Islet of Langerhans (tissue), 1 donor: ENCODE measurements at regions not wholly inside any gene's neighbourhood (a gene's known extent, or its start where the extent isn't known, plus 50 kb on each side); places are given as distances from the start of the nearest gene placed in this dataset.

Experiments used
- FAIRE-seq: peaks from one replicate; lab custom pipeline; 2011; peaks lifted over from hg19 to GRCh38; lab: Jason Lieb, UNC

DNA sequence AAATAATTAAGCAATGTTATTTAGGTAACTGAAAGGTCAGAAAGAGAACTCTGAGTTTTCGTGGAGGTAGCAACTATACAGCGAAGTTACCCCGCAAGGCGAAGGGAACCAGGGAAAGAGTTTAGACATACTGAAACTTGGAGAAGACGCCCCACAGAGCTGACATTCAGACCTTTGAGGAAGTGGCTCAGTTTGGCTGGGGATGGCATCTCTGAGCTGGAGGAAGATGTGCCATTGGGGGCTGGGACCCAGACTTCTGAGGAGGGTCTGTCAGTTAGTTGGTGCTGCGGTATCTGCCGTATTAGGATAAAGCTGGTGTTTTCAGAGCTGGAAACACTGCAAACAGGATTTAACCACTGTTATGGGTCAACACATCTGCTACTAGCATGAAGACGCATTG lies 156.6 kb downstream of the ANKRD50 start:
- no peak for FAIRE-seq

- no peak for FAIRE-seq
These were observed 148.4 kb downstream of the ANKRD50 start for GRCh38 chr4:124564121-124564520.

DNA sequence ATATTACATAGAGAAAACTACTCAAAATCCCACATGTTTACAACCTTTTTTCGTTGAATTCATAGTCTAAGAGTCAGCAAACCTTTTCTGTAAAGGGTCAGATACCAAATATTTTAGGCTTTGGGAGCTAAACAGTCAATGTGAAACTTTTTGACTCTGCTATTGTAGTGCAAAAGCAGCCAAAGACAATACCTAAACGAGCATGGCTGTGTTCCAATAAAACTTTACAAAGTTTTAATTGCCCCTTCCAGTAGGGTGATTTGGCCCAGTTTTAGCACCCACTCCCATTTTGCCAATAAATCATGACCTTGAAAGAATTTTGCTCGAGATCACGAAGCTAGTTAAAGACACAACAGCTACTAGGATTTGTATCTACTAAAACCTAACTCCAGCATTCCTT lies 147.2 kb downstream of the ANKRD50 start:
- FAIRE-seq, result no peak

DNA sequence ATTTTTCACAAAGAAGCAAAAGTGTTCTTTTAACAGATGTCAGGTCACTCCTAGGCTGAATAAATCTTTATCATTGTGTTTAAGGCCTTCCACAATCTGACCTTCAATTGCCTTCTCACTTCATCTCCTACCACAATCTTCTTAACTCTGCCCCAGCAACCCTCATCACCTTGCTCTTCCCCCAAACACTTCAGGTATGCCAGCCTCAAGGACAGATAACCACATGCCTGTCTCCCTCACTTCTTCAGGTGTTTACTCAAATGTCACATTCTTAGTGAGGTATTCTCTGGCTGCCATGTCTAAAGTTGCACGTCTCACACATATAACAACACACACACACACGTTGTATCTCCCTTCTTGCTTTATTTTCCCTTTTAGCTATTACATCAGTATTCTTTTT lies 146.5 kb downstream of the ANKRD50 start:
- FAIRE-seq, result no peak

- no peak for FAIRE-seq
These were observed 139.5 kb downstream of the ANKRD50 start for GRCh38 chr4:124573056-124573455.

GRCh38 chr4:124579896-124580295 lies 132.6 kb downstream of the ANKRD50 start:
- FAIRE-seq, result no peak

GRCh38 chr4:124583797-124584196 lies 128.7 kb downstream of the ANKRD50 start:
- FAIRE-seq, result no peak

DNA sequence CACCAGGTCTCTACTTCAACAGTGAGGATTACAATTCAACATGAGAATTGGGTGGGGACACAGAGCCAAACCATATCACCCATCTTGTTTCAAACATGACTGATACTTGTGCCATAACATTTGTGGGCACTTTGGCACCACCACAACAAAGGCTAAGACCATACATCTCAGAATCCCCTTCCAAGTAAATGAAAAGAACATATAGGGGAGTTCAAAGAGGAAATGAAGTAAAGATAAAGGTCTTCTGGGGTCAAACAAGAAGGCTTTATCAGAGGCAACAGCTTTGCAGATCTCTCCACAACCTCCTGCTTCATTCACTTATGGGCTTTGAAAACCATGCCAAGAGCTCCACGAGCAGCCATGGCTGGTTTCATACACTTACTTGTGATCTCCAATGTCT lies 122.7 kb downstream of the ANKRD50 start:
- FAIRE-seq, result no peak

DNA sequence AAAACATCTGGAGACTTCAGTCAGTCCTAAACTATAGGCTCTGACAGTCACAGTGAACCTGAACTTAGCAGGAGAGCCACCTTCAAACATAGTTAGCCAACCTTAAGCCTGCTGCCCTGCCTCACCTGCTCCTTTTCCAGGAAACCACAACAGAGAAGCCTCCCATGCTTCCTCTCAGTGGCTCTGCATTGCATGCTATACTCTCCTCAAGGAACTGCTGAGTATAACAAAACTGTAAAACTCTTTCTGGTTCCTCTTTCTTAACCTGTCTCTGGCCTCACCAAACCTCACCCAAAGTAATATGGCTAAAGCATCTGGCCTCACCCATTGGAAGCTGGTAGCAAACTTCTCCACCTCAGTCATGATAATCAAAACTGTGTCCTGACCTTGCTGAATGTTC lies 122.1 kb downstream of the ANKRD50 start:
- FAIRE-seq, result no peak

GRCh38 chr4:124591637-124592036 lies 120.9 kb downstream of the ANKRD50 start:
- FAIRE-seq, result no peak

- FAIRE-seq, result no peak
These were observed 119.0 kb downstream of the ANKRD50 start for GRCh38 chr4:124593494-124593893.

GRCh38 chr4:124594945-124595344 lies 117.6 kb downstream of the ANKRD50 start:
- FAIRE-seq, result no peak

DNA sequence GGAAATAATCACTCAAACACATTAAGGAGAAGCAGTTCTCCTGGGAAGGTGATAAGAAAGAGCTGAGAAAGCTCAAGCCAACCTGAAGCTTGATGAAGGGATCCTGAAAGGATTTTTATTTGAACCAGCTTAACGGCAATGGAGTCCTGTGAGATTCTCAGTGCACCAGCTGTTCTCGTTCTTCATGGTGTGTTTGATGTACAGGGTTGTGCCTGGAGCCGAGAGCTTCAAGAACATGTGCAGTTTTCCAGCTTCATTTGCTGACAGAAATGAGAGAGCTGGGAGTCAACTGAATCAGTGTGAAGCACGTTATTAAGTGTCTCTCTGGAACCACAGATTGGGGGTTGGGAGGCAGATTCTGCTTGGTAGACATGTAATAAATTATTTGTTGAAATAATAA lies 115.7 kb downstream of the ANKRD50 start:
- no peak for FAIRE-seq

GRCh38 chr4:124610211-124610610 lies 102.3 kb downstream of the ANKRD50 start:
- FAIRE-seq, result no peak
